ENCODE measurements at regions not wholly inside any gene's neighbourhood (a gene's known extent, or its start where the extent isn't known, plus 50 kb on each side); places are given as distances from the start of the nearest gene placed in this dataset.

- no peak for TF ChIP-seq POLR2A (IDR thresholded peaks at IDR 0.05; ENCODE audit: borderline replicate concordance, extremely low read depth, insufficient read depth, insufficient read length)
- TF ChIP-seq ZNF274 (IDR thresholded peaks at IDR 0.05; ENCODE audit: low read depth, low read length) = no peak
- TF ChIP-seq CTCF (IDR thresholded peaks at IDR 0.05 in 2 of 3, conservative IDR thresholded peaks at IDR 0.05 in 1 of 3; ENCODE audit: borderline replicate concordance in 1 of 3, insufficient read depth in 1 of 3, low read depth in 2 of 3, low read length in 2 of 3) = no peak
- TF ChIP-seq SP1 (IDR thresholded peaks at IDR 0.05; ENCODE audit: low read depth) = no peak
- no peak for TF ChIP-seq MAX (IDR thresholded peaks at IDR 0.05)
- no peak for TF ChIP-seq ZBTB33 (IDR thresholded peaks at IDR 0.05; ENCODE audit: extremely low read depth, insufficient replicate concordance, low read length)
- no peak for TF ChIP-seq RAD21 (IDR thresholded peaks at IDR 0.05; ENCODE audit: low read depth)
- no peak for TF ChIP-seq EZH2 (IDR thresholded peaks at IDR 0.05)
- no peak for TF ChIP-seq EZH2phosphoT487 (IDR thresholded peaks at IDR 0.05; ENCODE audit: borderline replicate concordance)
- TF ChIP-seq YY1 (IDR thresholded peaks at IDR 0.05; ENCODE audit: extremely low read depth, insufficient replicate concordance, low read depth, low read length) = no peak
- TF ChIP-seq POLR2AphosphoS5 (IDR thresholded peaks at IDR 0.05; ENCODE audit: low read depth, low read length) = no peak
- no peak for TF ChIP-seq ZFX (IDR thresholded peaks at IDR 0.05)
- no peak for TF ChIP-seq ELF1 (IDR thresholded peaks at IDR 0.05; ENCODE audit: borderline replicate concordance, low read depth)
- TF ChIP-seq REST (IDR thresholded peaks at IDR 0.05; ENCODE audit: low read depth) = no peak
Measured at GRCh38 chr6:94260765-94261164, 841.4 kb upstream of the EPHA7 start.

All from HCT116 (cell line).